Breast epithelium (tissue), 4 donors: ENCODE measurements at regions not wholly inside any gene's neighbourhood (a gene's known extent, or its start where the extent isn't known, plus 50 kb on each side); places are given as distances from the start of the nearest gene placed in this dataset.

Experiments
- DNase-seq, 2 donors: peaks; one replicate each; pipeline ENCODE4 v3.0.0-alpha.2; 2019; ENCODE audit warnings: low spot score in 2 of 2
- H3K27ac ChIP-seq, 2 donors: fragments of 200-600 bp; sonication (generic) in 1 of 2; one replicate each; pipeline ENCODE4 v1.5.1; 2016 to 2019; ENCODE audit warnings: mild to moderate bottlenecking in 1 of 2
- H3K27me3 ChIP-seq, 2 donors: fragments of 200-600 bp; sonication (generic) in 1 of 2; one replicate each; pipeline versions ENCODE4 v1.5.1 to v1.6.0; 2017 to 2019; ENCODE audit warnings: control low read depth in 1 of 2, mild to moderate bottlenecking in 1 of 2
- H3K36me3 ChIP-seq: fragments of 200-600 bp; one replicate; pipeline ENCODE4 v1.5.1; 2019
- H3K4me1 ChIP-seq, 2 donors: fragments of 200-600 bp; sonication (generic); one replicate each; pipeline ENCODE4 v1.5.1; 2016 to 2019; ENCODE audit warnings: control low read depth in 1 of 2
- H3K4me3 ChIP-seq, 3 donors: fragments of 200-600 bp; sonication (generic); 1 replicate in 2 of 3; 2 replicates in 1 of 3; pipeline ENCODE4 v1.5.1; 2016 to 2019; ENCODE audit warnings: mild to moderate bottlenecking in 3 of 3, moderate library complexity in 2 of 3
- H3K9me3 ChIP-seq, 2 donors: fragments of 200-600 bp; sonication (generic) in 1 of 2; one replicate each; pipeline ENCODE4 v1.5.1; 2016 to 2019; ENCODE audit warnings: control low read depth in 1 of 2
- CTCF ChIP-seq, 3 donors: fragments of 450-650 bp; IDR thresholded peaks; one replicate each; pipeline ENCODE4 v1.5.1; 2016 to 2017; ENCODE audit warnings: antibody characterized with exemption in 3 of 3, mild to moderate bottlenecking in 3 of 3, moderate library complexity in 3 of 3
- POLR2A ChIP-seq: fragments of 450-650 bp; IDR thresholded peaks from one replicate; pipeline ENCODE4 v1.6.1; 2016; ENCODE audit warnings: antibody characterized with exemption, mild to moderate bottlenecking, moderate library complexity
- POLR2AphosphoS5 ChIP-seq, 3 donors: sonication (generic); formaldehyde crosslinking; IDR thresholded peaks; one replicate each; pipeline ENCODE4 v1.6.1; 2017; ENCODE audit warnings: antibody characterized with exemption in 3 of 3
- intact Hi-C: fragments of 100-400 bp; cut with DNase I; formaldehyde crosslinking; loops from one replicate; pipeline ENCODE4 v1.15.1; 2023; ENCODE audit warnings: low total_unique reads

- H3K27ac ChIP-seq = no peak overlapping the region
- DNase-seq = no peak
- no peaks in the 10 kb centered on the region for H3K4me1 ChIP-seq
- intact Hi-C loops = no loop called here
- TF ChIP-seq POLR2A (no peak), POLR2AphosphoS5 (IDR thresholded peaks at IDR 0.05) (no peak), CTCF (IDR thresholded peaks at IDR 0.05) (no peak)
- no peaks in the 10 kb centered on the region for H3K36me3 ChIP-seq
- H3K27me3 ChIP-seq = no peaks in the 10 kb centered on the region
- no peak overlapping the region for H3K4me3 ChIP-seq
- no peaks in the 10 kb centered on the region for H3K9me3 ChIP-seq
Measured at GRCh38 chr1:87739141-87739540, 410.5 kb downstream of the LMO4 start.

DNA sequence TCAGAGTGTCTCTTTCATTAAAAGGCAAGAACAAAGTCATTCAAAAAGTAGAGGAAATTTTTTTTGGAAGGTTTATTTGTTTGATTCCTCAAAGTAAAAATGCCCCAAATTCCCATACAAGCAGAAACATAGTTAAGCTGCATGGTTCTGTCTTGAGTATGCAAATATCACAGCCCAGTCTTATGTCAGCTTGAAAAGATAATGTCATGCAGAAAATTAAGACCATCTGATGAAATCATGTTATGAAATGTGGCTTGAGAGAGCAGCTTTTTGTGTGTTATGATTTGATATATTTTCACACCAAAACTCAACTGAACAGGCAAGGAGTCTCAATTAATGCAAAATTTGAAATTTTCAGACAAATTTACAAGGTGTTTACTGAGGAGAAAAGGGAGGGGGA, 411.0 kb downstream of the LMO4 start:
- Histone ChIP-seq H3K4me3 (no peak overlapping the region), H3K36me3 (no peaks in the 10 kb centered on the region), H3K4me1 (no peaks in the 10 kb centered on the region), H3K27me3 (no peaks in the 10 kb centered on the region), H3K9me3 (no peaks in the 10 kb centered on the region), H3K27ac (no peak overlapping the region)
- intact Hi-C loops = no loop called here
- no peak for TF ChIP-seq POLR2AphosphoS5 (IDR thresholded peaks at IDR 0.05)
- TF ChIP-seq POLR2A = no peak
- TF ChIP-seq CTCF (IDR thresholded peaks at IDR 0.05) = no peak
- DNase-seq = no peak

DNA sequence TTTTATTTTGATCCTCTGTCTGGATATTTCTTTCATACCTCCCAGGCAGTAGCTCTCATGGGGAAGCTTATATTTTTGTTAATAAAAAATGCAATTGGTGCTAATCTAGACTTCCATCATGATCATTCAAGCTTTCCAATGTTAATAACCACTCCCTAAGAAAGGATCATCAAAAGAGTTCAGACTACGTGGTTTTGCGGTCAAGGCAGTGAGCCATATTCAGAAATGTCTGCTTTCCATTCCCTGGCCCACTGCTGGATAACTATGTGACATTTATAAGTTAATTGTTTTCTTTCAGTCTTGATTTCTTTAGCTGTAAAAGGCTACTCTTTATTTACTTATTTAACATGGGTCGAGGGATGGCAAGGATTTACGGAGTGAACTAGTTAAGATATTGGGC, 414.6 kb downstream of the LMO4 start:
- H3K4me1 ChIP-seq = no peaks in the 10 kb centered on the region
- H3K9me3 ChIP-seq = no peaks in the 10 kb centered on the region
- no peak overlapping the region for H3K4me3 ChIP-seq
- no peak for DNase-seq
- H3K27me3 ChIP-seq = no peaks in the 10 kb centered on the region
- no peak for TF ChIP-seq POLR2A
- intact Hi-C loops = no loop called here
- no peak overlapping the region for H3K27ac ChIP-seq
- H3K36me3 ChIP-seq = no peaks in the 10 kb centered on the region

- no peak for TF ChIP-seq CTCF (IDR thresholded peaks at IDR 0.05)
- no peak for TF ChIP-seq POLR2A
- TF ChIP-seq POLR2AphosphoS5 (IDR thresholded peaks at IDR 0.05) = no peak
- H3K9me3 ChIP-seq = no peaks in the 10 kb centered on the region
- no peak overlapping the region for H3K4me3 ChIP-seq
- H3K36me3 ChIP-seq = no peaks in the 10 kb centered on the region
- intact Hi-C loops = no loop called here
- H3K27ac ChIP-seq = no peak overlapping the region
- no peaks in the 10 kb centered on the region for H3K27me3 ChIP-seq
- no peak for DNase-seq
- H3K4me1 ChIP-seq = no peaks in the 10 kb centered on the region
Measured at GRCh38 chr1:87744056-87744455, 415.4 kb downstream of the LMO4 start.

GRCh38 chr1:87744763-87745162, 416.1 kb downstream of the LMO4 start:
- no peak for TF ChIP-seq POLR2AphosphoS5 (IDR thresholded peaks at IDR 0.05)
- TF ChIP-seq POLR2A = no peak
- no peak for TF ChIP-seq CTCF (IDR thresholded peaks at IDR 0.05)
- no peaks in the 10 kb centered on the region for H3K4me1 ChIP-seq
- no peak overlapping the region for H3K27ac ChIP-seq
- intact Hi-C loops = no loop called here
- H3K9me3 ChIP-seq = no peaks in the 10 kb centered on the region
- no peaks in the 10 kb centered on the region for H3K36me3 ChIP-seq
- no peak for DNase-seq
- no peaks in the 10 kb centered on the region for H3K27me3 ChIP-seq
- no peak overlapping the region for H3K4me3 ChIP-seq

DNA sequence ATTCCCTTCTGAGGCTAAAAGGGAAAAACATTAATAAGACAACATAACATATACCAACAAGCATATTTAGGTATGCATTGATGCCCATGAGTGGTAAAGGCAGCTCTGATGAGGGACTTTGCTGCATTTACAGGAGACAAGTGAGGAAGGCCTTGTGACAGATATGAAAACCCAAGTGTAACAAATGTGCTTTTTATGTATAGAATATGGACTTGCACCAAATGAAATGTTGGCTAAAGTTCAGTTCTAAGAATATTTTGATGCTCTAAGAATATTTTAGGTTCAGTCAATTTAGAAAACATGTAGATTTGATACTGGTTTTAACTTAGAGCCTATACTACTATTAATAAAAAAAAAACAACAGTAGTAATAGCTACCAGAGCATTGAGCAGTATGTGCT, 424.7 kb downstream of the LMO4 start:
- Histone ChIP-seq H3K27ac (no peak overlapping the region), H3K4me1 (no peaks in the 10 kb centered on the region), H3K9me3 (no peaks in the 10 kb centered on the region), H3K27me3 (no peaks in the 10 kb centered on the region), H3K4me3 (no peak overlapping the region), H3K36me3 (no peaks in the 10 kb centered on the region)
- intact Hi-C loops = no loop called here
- TF ChIP-seq POLR2AphosphoS5 (IDR thresholded peaks at IDR 0.05) = no peak
- TF ChIP-seq CTCF (IDR thresholded peaks at IDR 0.05) = no peak
- TF ChIP-seq POLR2A = no peak
- DNase-seq = no peak
